ENCODE measurements at regions not wholly inside any gene's neighbourhood (a gene's known extent, or its start where the extent isn't known, plus 50 kb on each side); places are given as distances from the start of the nearest gene placed in this dataset.

GRCh38 chr7:10040674-10041073 is 933.0 kb upstream of the PHF14 start:
- TF ChIP-seq CTCF (IDR thresholded peaks at IDR 0.05; ENCODE audit: low read depth, low read length) (no peak), POLR2A (IDR thresholded peaks at IDR 0.05; ENCODE audit: extremely low read depth, insufficient read length) (no peak), MAX (IDR thresholded peaks at IDR 0.05; ENCODE audit: low read depth, low read length) (no peak), MYC (IDR thresholded peaks at IDR 0.05; ENCODE audit: low read depth, low read length) (no peak)

Data from NB4 (cell line).